ENCODE measurements at regions not wholly inside any gene's neighbourhood (a gene's known extent, or its start where the extent isn't known, plus 50 kb on each side); places are given as distances from the start of the nearest gene placed in this dataset.

GRCh38 chr20:11689262-11689661 is 228.4 kb upstream of the BTBD3 start:
- Mint-ChIP-seq H3K4me3 (no peak overlapping the region), H3K27ac (no peak overlapping the region), H3K36me3 (no peaks in the 10 kb centered on the region), H3K9me3 (peaks cover 12% of the 10 kb centered on the region), H3K27me3 (ENCODE audit: low read depth) (peaks cover 39% of the 10 kb centered on the region), H3K4me1 (peaks cover 26% of the 10 kb centered on the region)
- no peak for DNase-seq (ENCODE audit: low spot score)
- CTCF ChIA-PET, result no interaction called here
- TF ChIP-seq EMX1 (CRISPR knock-in tag; IDR thresholded peaks at IDR 0.05) (no peak), GTF2I (CRISPR knock-in tag; conservative IDR thresholded peaks at IDR 0.05) (no peak), E2F1 (CRISPR knock-in tag; IDR thresholded peaks at IDR 0.05) (no peak), NR3C1 (CRISPR knock-in tag; conservative IDR thresholded peaks at IDR 0.05; ENCODE audit: low read depth) (no peak), TCF7 (CRISPR knock-in tag; IDR thresholded peaks at IDR 0.05; ENCODE audit: low read depth) (no peak), OVOL2 (CRISPR knock-in tag; IDR thresholded peaks at IDR 0.05; ENCODE audit: borderline replicate concordance) (no peak), NFATC4 (CRISPR knock-in tag; IDR thresholded peaks at IDR 0.05) (no peak), ZSCAN18 (CRISPR knock-in tag; IDR thresholded peaks at IDR 0.05) (no peak), AFF4 (CRISPR knock-in tag; IDR thresholded peaks at IDR 0.05; ENCODE audit: borderline replicate concordance) (no peak)
- no peak for ATAC-seq
- POLR2A ChIA-PET, result no interaction called here

GRCh38 chr20:11691766-11692165 is 225.9 kb upstream of the BTBD3 start:
- Mint-ChIP-seq H3K27me3 (ENCODE audit: low read depth) (peaks cover 17% of the 10 kb centered on the region), H3K4me1 (peaks cover 18% of the 10 kb centered on the region; the same call in 1 of the 2 replicates), H3K9me3 (peaks cover 12% of the 10 kb centered on the region), H3K4me3 (no peak overlapping the region), H3K27ac (no peak overlapping the region), H3K36me3 (no peaks in the 10 kb centered on the region)
- no peak for ATAC-seq
- POLR2A ChIA-PET, result no interaction called here
- CTCF ChIA-PET, result no interaction called here
- DNase-seq (ENCODE audit: low spot score), result no peak
- TF ChIP-seq STAT6 (CRISPR knock-in tag; conservative IDR thresholded peaks at IDR 0.05; ENCODE audit: low read depth), result no peak
- TF ChIP-seq ZNF532 (CRISPR knock-in tag; IDR thresholded peaks at IDR 0.05; ENCODE audit: borderline replicate concordance), result no peak
- TF ChIP-seq ARID4B (CRISPR knock-in tag; IDR thresholded peaks at IDR 0.05; ENCODE audit: borderline replicate concordance), result no peak
- TF ChIP-seq ATF3 (CRISPR knock-in tag; conservative IDR thresholded peaks at IDR 0.05), result no peak
- TF ChIP-seq TCF7 (CRISPR knock-in tag; IDR thresholded peaks at IDR 0.05; ENCODE audit: low read depth), result no peak
